ENCODE measurements at regions not wholly inside any gene's neighbourhood (a gene's known extent, or its start where the extent isn't known, plus 50 kb on each side); places are given as distances from the start of the nearest gene placed in this dataset.
A peak's percentile ranks its signal among the peaks of the same experiment; 100 is the strongest.

DNA sequence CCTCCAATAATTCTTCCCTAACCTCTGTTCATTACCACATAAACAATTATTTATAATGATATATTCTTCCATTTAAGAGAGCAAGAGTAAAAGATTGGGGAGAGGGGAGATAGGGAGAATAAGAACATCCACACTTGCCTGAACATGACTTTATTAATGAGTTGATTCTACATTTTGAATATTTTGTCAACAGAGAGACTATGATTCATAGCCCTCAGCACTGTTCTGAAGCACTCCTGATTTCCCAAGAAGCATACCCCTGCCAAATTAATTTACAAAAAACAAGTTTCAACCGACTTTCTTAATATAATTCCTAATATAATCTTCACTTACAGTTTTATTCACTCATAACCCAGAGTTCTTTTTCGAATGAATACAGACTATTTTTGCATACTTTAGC lies 828.8 kb downstream of the ROBO2 start:
- no peak for DNase-seq (ENCODE audit: low spot score)

DNA sequence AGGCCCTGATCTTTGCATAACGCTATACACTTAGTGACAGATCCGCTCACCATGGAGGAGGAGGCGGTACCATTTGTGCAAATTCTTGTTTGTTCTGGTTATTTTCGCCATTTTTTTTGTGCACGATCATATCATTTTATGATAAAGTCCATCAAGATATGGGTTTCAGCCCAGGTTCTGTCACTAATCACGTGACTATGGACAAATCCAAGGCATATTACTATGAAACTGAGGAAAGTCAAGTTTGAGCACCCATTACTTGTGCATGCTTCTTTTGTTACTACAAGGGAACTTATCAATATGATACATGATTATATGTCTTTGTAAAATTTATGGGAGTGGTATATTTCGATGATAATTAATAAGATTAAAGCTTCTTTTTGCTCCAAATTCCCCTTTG lies 829.5 kb downstream of the ROBO2 start:
- no peak for DNase-seq (ENCODE audit: low spot score)

DNA sequence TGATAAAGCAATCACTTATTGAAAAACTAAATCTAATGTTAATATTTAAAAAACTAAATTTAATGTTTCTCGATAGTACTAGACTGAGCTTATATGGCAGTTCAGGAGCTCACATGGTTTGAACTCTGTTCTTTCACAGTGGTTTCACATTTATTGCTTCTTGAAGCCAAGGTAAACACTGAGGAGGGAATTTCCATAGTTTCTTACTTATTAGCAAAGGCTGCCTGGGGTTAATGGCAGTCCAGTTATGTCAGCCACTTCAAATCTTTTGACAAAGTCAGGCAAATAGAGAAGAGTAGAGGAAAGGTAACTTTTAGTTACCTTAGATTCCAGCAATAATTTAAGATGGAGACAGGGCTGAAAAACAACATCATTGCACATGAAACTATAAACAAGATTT lies 831.5 kb downstream of the ROBO2 start:
- no peak for DNase-seq (ENCODE audit: low spot score)

DNA sequence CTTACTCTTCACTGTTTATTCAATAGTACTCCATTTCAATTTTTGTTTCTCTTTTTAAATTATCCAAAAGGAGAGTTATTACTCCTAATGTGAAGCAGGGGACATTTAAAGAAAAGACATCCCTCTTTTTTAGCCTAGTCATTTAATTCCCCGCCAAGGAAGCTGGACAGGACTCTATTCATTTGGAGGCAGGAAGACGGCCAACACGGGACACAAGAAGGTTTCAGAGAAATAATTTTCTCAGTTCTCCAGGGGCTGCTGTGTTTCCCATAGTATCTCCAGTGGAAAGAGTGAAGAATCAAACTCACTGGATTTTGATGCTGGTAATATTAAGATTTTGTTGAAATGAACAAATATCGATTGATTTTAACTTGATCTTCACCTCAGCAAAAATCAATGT lies 833.7 kb downstream of the ROBO2 start:
- DNase-seq (ENCODE audit: low spot score) = peak; percentile 24

DNA sequence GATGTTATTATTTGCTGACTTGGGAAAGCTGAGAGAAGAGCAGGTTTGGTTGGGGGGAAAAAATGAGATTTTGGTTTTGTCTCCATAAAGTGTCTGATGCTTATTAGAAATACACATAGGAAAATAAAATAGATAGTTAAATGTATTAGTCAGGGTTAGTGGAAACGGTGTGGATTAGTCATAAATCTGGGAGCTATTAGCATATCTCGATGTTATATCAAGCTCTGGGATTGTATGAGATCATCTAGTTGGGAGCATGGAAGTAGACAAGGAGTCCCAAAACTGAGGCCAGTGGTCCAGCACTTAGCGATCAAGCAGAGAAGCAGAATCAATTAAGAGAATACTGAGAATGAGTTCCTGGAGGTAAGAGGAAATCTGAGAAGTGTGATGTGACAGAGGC lies 845.5 kb downstream of the ROBO2 start:
- DNase-seq (ENCODE audit: low spot score) = no peak

DNA sequence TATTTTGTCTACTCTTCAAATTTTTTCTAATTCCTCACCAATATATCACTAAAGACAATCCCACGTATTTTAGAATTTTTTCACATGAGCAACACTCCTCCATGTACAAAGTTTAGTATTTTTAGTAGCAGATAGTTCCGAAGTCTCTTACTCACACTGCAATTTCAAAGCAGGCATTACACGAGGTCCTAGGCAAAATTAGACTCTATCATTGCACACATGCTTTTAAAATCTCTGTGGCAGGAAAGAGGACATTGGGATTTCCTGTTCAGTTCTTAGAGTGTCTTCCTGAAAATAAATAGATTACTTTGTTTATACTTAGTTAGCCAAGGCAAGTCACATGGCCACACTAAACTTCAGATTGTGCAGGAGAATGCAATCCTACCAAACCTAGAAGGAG lies 847.7 kb downstream of the ROBO2 start:
- DNase-seq (ENCODE audit: low spot score) = no peak

DNA sequence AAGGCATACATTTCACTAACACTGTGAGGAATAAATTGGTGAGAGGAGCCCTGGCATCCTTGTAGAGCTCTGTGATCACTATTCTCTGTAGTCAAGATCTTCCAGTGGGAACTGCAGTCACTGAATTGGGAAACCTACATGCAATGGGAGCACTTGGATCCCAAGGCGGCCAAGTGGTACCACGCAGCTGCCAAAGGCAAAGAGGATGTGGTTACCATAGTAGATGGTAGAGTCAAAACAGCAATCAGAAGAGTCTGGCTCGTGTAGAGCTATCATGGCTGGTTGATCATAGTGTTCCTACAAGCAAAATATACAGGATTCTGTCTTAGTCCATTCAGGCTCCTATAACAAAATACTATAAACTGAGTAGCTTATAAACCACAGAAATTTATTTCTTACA lies 849.7 kb downstream of the ROBO2 start:
- DNase-seq (ENCODE audit: low spot score) = no peak

DNA sequence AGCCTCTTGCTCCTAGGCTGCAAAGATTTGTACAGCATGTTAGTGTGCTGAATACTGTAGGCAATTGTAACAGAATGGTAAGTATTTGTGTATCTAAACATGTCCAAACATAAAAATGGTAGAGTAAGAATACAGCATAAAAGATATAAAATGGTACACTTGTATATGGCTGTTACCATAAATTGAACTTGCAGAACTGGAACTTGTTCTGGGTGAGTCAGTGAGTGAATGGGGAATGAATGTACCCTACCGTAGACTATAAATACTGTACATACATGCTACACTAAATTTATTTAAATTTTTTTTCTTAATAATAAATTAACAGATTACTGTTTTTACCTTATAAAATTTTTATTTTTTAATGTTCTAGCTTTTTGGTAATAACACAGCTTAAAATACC lies 858.7 kb downstream of the ROBO2 start:
- no peak for DNase-seq (ENCODE audit: low spot score)

DNA sequence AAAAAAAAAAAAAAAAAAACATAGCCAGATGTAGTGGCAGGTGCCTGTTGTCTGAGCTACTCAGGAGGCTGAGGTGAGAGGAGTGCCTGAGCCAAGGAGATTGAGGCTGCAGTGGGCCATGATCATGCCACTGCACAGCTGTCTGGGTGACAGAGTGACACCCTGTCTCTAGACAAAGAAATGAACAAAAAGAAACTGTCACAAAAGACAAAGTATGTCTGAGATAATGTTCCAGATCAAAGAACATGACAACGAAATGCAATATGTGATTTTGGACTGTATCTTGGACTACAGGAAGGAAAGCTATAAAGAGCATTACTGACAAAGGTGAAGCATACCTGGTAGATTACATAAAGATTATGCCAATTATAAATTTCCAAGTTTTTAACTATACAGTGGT lies 862.8 kb downstream of the ROBO2 start:
- no peak for DNase-seq (ENCODE audit: low spot score)

DNA sequence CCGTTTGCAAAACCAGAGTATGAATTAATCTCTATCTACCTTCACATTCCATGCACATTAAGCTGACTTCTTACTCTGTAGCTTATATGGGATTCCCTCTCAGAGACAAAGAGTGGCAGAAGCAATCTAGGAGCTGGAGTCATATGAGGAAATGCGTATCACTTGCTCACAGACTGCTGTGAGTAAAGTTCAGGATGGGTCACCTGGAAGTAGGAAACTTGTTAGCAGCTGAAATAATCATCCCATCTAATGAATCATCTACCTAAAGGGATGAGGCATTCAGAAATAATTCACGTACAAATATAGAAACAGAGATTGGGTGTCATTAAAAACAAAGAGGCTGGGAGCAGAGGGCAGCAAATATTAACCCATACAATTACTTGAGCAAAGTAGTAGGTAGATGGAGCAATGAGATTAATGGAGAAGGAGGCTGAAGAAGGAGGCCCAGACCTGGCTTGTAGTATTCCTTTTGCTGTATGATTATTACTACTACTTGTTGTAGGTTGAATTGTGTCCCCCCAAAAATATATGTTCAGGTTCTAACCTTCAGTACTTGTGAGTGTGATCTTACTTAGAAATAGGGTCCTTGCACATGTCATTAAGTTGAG lies 866.3 kb downstream of the ROBO2 start:
- DNase-seq (ENCODE audit: low spot score) = no peak

DNA sequence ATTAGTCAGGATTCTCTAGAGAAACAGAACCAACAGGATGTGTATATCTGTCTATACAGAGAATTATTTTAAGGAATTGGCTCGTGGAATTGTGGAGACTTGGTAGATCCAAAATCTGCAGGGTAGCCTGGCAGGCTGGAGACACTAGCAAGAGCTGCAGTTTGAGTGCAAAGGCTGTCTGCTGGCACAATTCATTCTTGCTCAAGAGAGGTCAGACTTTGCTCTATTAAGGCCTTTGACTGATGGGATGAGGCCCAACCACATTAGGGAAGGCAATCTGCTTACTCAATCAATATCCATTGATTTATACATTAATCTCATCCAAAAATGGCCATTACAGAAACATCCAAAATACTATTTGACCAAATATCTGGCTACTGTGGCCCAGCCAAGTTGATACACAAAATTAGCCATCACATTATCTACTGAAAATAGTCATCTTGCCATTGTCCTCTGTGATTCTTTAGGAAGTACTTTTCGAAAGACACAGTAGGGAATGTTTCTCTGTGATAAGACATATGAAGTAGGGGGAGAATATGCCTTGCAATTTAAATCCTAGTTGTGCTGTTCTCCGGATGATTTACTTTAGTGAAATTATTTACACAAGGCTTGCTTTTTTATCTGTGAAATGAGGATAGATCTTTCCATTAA lies 873.8 kb downstream of the ROBO2 start:
- no peak for DNase-seq (ENCODE audit: low spot score)

DNA sequence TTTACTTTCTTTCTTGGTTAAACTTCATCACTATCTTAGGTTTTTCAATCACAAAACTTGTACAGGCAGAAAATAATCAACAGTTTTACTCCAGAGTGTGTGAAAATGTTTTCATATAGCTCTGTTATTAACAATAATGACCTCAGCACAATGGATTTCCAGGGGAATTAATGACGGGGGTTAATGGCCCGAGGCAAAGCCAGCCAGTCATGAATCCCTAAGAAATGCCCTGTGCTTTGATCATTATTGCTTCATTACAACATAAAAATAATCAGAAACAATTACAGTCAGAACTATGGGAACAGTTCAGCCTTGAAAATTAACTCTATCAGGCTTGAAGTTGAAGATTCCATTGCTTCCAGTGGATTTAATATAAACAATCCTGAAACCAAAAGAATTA lies 875.4 kb downstream of the ROBO2 start:
- DNase-seq (ENCODE audit: low spot score) = no peak

DNA sequence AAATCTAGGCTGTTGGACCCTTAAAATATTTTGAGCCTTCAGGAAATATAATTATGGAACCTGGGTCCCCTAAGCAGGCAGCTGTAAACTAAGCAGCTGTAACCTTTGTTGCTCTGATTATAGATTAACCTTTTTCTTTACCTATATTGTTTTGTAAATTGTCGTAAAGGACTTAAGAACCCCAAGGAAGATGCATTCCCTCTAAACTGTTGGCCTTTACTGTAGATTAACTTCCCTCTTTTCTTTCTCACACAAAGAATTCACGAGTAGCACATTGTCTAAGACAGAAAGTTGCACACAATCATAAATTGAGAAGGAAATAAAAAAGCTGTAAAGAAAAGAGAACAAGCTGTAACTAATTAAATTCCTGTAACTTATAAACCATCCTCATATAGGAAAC lies 877.3 kb downstream of the ROBO2 start:
- no peak for DNase-seq (ENCODE audit: low spot score)

DNA sequence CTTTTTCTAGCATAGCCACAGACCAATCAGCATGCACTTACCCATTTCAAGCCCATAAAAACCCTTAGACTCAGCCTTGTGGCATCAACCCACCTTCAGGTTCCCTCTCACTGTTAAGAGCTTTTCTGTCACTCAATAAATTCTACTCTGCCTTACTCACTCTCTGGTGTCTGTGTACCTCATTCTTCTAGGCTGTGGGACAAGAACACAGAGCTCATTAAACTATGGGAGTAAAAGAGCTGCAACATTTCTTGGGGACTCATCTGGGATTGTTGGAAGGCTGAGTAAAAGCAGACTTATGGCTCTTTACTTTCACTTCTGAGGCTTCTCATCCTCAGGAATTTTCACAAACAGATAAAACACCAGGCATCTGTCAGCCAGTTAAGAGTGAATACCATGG lies 879.3 kb downstream of the ROBO2 start:
- no peak for DNase-seq (ENCODE audit: low spot score)

DNA sequence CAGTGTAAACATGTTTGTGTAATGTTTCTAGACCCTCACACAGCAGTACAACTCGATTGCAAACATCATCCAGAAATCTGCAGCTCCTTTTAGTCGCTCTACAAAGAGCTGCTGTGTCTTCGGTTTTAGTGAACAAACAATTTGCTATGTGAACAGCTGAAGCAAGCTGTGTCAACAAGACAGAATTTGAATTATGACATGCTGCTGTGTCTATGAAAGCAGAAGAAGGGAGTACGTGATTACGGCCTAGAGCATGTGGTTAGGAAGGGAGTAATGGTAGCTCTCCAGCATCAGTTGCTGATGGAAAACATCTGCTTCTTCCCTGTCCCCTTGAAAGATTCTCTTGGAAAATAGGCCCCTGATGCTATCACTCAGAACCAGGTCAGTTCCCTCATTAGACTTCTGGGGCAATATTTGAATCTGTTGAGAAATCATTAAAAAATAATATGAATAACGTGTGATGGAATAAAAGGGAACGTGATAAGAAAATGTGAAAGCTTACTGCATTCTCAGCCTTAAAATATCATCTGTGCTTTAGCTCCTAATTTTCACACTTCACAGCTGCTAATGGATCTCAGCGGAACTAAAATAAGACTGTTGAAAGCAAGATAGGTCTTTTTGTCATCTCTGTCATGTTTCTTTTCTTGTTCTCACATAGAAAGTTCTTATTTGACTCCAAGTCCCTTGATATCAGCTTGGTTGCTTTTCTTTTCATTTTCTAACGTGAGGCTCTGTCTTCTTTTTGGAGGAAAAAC lies 891.5 kb downstream of the ROBO2 start:
- DNase-seq (ENCODE audit: low spot score) = peak; percentile 25

DNA sequence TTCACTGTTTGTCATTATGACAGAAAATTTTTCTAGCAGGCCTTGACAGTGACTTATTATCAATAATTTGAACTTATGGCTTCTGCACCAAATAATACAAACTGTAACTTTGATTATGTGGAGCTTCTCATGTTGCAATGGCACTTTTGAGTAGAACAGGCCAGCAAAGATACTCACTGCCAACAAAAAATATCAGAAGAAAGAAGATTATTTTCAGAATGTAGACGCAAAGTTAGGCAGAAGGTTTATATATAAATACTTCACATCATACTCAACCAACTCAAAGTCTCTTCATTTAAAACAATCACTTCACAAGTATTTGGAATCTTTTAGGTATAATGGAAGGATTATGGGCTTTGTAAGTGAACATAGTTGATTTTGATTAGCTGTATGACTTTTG lies 893.0 kb downstream of the ROBO2 start:
- no peak for DNase-seq (ENCODE audit: low spot score)

DNA sequence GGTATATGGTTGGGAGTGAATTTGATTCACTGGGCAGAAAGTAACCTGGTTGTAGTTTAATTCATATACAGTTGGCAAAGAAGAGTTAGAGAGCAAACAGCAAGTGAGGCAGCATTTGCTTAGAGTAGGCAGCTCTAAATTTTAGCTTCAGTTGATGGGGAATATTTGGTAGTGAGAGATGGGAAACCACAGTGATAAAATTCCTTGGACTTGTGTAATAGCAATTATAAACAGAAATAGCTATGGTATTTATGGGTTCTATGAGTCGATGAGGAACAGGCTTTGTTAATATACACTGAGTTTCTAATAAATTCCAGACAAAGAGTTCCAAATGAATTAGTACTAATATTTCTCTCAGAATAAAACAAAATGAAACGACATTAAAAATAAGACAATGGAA lies 894.0 kb downstream of the ROBO2 start:
- no peak for DNase-seq (ENCODE audit: low spot score)

DNA sequence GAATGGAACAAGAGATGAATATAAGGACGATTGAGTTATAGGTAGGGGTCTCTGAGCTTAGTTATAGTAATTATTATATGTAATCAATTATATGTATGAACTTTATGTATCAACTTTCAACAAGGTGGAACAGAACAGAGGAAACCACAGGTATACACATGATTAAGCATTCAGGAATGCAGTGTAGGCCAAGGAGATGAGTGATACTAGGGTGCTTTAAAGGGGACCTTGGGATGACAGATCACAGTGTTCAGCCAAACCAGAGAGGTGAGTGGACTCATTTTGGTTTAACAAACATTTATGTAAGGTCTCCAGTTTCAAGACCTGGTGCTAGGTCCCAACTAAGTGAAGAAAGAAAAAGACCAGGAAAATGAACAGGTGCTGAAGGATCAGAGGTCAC lies 895.5 kb downstream of the ROBO2 start:
- DNase-seq (ENCODE audit: low spot score) = no peak

DNA sequence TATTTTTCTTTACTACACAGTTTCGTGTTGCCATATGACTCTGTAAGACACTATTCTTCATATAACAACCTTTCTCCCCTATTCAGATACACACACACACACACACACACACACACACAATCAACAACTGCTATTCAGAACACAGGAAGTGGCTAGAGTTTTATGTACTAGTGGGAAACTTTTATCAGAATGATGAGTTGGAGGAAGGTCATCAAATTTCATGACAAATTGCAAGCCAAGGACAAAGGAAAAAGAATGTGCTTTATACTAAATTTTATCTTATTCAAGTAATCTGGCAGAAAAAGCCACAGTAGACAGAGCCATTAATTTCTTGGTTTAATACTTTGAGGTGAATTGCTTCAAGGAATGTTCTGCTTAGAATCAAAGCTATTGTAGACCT lies 899.8 kb downstream of the ROBO2 start:
- no peak for DNase-seq (ENCODE audit: low spot score)

DNA sequence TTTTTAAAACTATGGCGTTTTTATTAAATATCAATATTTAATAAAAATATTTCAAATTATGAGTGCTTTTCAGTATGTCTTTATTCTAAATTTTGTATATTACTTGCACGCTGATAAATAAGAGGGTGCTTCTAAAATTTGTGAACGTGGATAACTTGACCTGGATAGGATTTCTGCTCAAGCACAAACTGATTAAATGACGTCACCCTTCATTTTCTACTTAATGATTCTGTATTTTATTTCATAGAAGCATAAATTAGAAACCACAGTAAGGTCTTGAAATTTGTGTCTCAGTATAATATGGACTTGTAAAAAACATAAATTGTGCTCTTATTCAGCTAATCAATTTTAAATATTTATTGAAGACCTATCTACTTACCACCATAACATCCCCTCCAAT lies 903.7 kb downstream of the ROBO2 start:
- no peak for DNase-seq (ENCODE audit: low spot score)

DNA sequence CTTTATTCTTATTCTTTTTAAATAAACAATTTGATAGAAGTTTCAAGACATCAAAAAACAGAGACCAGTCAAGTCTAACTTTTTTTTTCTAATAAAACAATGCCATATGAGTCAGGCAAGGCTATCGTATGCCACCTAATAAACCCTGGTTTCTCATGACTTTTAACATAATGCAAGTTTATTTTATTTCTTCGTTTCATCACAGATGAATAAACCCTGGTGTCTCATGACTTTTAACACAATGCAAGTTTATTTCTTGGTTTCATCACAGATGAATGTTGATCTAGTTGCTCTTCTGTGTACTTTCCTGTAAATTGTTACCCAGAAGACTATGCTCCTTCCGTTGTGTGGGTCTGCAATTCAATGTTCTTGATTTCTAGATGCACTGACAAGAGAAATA lies 905.4 kb downstream of the ROBO2 start:
- DNase-seq (ENCODE audit: low spot score) = no peak

DNA sequence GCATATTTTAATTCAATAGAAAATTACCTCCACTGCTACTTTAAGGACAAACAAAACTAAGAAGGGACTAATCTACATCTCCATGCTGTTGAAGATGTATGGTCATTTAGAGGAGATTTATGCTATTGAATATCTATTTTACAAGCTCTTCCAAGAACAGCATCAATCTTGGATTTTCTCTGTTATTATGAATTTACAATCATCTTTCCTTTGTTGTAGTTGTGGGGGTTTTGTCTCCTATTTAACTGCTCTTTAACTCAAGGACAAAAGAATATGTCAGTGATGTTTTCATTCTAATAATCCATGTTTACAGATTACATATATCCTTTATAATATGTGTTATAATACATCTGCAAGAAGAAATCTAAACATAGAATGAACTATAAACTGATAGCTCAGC lies 907.8 kb downstream of the ROBO2 start:
- DNase-seq (ENCODE audit: low spot score) = no peak

DNA sequence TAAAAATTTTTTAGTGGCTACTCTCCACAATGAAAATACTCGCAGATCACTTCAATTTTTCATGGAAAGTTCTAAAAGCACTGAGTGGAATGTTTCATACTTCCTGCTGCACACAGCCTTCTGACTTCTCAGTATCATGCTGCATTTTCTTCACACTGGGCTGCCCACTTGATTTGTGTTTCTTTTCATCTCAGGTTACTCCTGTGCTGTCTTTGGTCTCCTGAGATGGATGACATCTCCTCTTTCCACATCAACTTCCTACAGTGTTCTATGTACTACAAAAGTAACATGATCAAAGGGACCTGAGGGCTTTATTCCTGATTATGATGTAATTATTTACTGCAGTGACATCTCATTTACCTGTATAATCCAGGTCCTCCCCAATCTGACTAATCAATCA lies 927.7 kb downstream of the ROBO2 start:
- no peak for DNase-seq (ENCODE audit: low spot score)

DNA sequence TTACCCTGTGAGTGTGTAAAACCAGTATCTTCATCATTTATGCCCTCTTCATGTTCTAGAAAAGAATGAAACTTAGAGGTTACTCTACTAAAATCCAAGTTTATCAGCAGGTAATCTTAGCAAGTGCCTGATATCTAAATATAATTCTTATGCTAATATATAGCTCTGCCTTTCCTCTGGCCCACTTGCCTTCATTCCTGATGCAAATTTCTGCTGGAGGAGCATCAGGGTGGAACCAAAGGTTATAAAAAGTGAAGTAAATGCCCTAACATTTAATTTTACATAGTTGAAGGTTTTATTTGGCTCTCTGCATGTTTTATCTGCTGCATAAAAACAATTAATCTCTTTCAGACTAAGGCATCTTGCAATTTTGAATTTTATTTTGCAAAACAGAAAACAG lies 936.2 kb downstream of the ROBO2 start:
- DNase-seq (ENCODE audit: low spot score) = no peak
